Endothelial cell of umbilical vein (primary cell): ENCODE measurements at regions not wholly inside any gene's neighbourhood (a gene's known extent, or its start where the extent isn't known, plus 50 kb on each side); places are given as distances from the start of the nearest gene placed in this dataset.

ENCODE experiments used
- BruUV-seq: library from RNA; stranded (reverse); fragments of 400-500 nt; replicated peaks from 2 replicates; lab custom pipeline; 2021; lab: Mats Ljungman, UMichigan
- CTCF ChIA-PET: fragments of 300-600, 350-600 bp; sonication (Branson Sonifier 250); formaldehyde crosslinking; loops from one replicate; lab custom pipeline; 2021; ENCODE audit warnings: antibody characterized with exemption, inconsistent platforms; lab: Charles Lee
- POLR2A ChIA-PET: fragments of 300-600, 350-600 bp; sonication (Branson Sonifier 250); formaldehyde crosslinking; loops from one replicate; lab custom pipeline; 2021; ENCODE audit warnings: antibody characterized with exemption, inconsistent platforms; lab: Charles Lee
- DNase-seq: peaks from one replicate; pipeline ENCODE4 v3.0.0-alpha.2; 2011; ENCODE audit warnings: low read depth, low spot score
- FAIRE-seq: peaks from 2 replicates; lab custom pipeline; 2011; peaks lifted over from hg19 to GRCh38; lab: Jason Lieb, UNC
- H2AFZ ChIP-seq: 2 replicates; pipeline ENCODE4 v1.6.0; 2012; ENCODE audit warnings: low read depth, low read length, control low read depth, inconsistent platforms
- H3K27ac ChIP-seq: 2 replicates; pipeline ENCODE4 v1.5.1; 2011; ENCODE audit warnings: low read depth, mild to moderate bottlenecking, control low read depth, low read length, moderate library complexity; ENCODE audit not compliant: insufficient read depth
- H3K27me3 ChIP-seq, 2 experiments: 2 replicates each; pipeline versions ENCODE4 v1.6.0 to v1.6.1; 2011; ENCODE audit warnings: low read length in 2 of 2, mixed read lengths in 1 of 2; ENCODE audit not compliant: control insufficient read depth in 2 of 2, insufficient read depth in 2 of 2
- H3K36me3 ChIP-seq, 2 experiments: 2 replicates in 1 of 2; 3 replicates in 1 of 2; pipeline ENCODE4 v1.5.1; 2011; ENCODE audit warnings: low read length in 2 of 2, mild to moderate bottlenecking in 1 of 2, moderate library complexity in 1 of 2; ENCODE audit not compliant: control insufficient read depth in 2 of 2, insufficient read depth in 2 of 2; ENCODE audit errors: extremely low read depth in 1 of 2
- H3K4me1 ChIP-seq: 3 replicates; pipeline ENCODE4 v1.5.1; 2011; ENCODE audit warnings: mild to moderate bottlenecking, low read length; ENCODE audit not compliant: control insufficient read depth, insufficient read depth; ENCODE audit errors: extremely low read depth
- H3K4me2 ChIP-seq: 2 replicates; pipeline ENCODE4 v1.6.1; 2011; ENCODE audit warnings: low read length, control low read depth, mixed read lengths; ENCODE audit not compliant: insufficient read depth
- H3K4me3 ChIP-seq, 3 experiments: fragments of 200-600 bp in 1 of 3; sonication (generic), shearing (Covaris generic) in 1 of 3; replicated peaks in 1 of 3; 2 replicates each; pipeline ENCODE4 v1.5.1; 2011 to 2016; ENCODE audit warnings: control low read depth in 3 of 3, low read length in 3 of 3, mild to moderate bottlenecking in 2 of 3, inconsistent platforms in 1 of 3, low read depth in 1 of 3, moderate library complexity in 1 of 3; ENCODE audit not compliant: insufficient read depth in 1 of 3
- H3K79me2 ChIP-seq: 2 replicates; pipeline ENCODE4 v1.6.0; 2012; ENCODE audit warnings: low read length, inconsistent platforms; ENCODE audit not compliant: control insufficient read depth, insufficient read depth
- H3K9ac ChIP-seq: replicated peaks from 2 replicates; pipeline ENCODE3; 2011; ENCODE audit warnings: low read length, control low read depth; ENCODE audit not compliant: insufficient read depth; ENCODE audit errors: extremely low read depth
- H3K9me1 ChIP-seq: replicated peaks from 3 replicates; pipeline ENCODE4 v1.6.0; 2011; ENCODE audit warnings: mild to moderate bottlenecking, low read length; ENCODE audit not compliant: control insufficient read depth, insufficient read depth; ENCODE audit errors: extremely low read depth
- H3K9me3 ChIP-seq: replicated peaks from 2 replicates; pipeline ENCODE4 v1.5.1; 2012; ENCODE audit warnings: low read length, inconsistent platforms; ENCODE audit not compliant: control insufficient read depth, insufficient read depth
- H4K20me1 ChIP-seq: replicated peaks from 2 replicates; pipeline ENCODE3; 2011; ENCODE audit warnings: mild to moderate bottlenecking, low read length; ENCODE audit not compliant: control insufficient read depth, insufficient read depth; ENCODE audit errors: extremely low read depth
- EZH2 ChIP-seq: IDR thresholded peaks from 2 replicates; pipeline ENCODE4 v1.6.1; 2012; ENCODE audit warnings: borderline replicate concordance, low read depth, mild to moderate bottlenecking, moderate library complexity, low read length, inconsistent platforms; ENCODE audit not compliant: severe bottlenecking
- FOS ChIP-seq: IDR thresholded peaks from 2 replicates; pipeline ENCODE4 v1.6.1; 2011; ENCODE audit warnings: mild to moderate bottlenecking, low read length, moderate library complexity, borderline replicate concordance; ENCODE audit not compliant: insufficient read depth
- GATA2 ChIP-seq: IDR thresholded peaks from 2 replicates; pipeline ENCODE4 v1.7.0; 2011; ENCODE audit warnings: low read depth, mild to moderate bottlenecking, moderate library complexity, mixed read lengths, low read length; ENCODE audit not compliant: insufficient read length, insufficient read depth
- JUN ChIP-seq: IDR thresholded peaks from 2 replicates; pipeline ENCODE4 v1.6.1; 2011; ENCODE audit warnings: borderline replicate concordance, low read depth; ENCODE audit not compliant: insufficient read length, insufficient read depth
- MAX ChIP-seq: IDR thresholded peaks from 2 replicates; pipeline ENCODE4 v1.6.1; 2011; ENCODE audit not compliant: insufficient read depth, insufficient read length
- MYC ChIP-seq: IDR thresholded peaks from one replicate; pipeline ENCODE4 v1.6.1; 2011; ENCODE audit warnings: mild to moderate bottlenecking, low read depth, low read length
- POLR2A ChIP-seq: IDR thresholded peaks from 2 replicates; pipeline ENCODE4 v1.6.1; 2012; ENCODE audit warnings: low read depth, mild to moderate bottlenecking, control low read depth, low read length
- POLR2AphosphoS5 ChIP-seq: IDR thresholded peaks from 2 replicates; pipeline ENCODE4 v1.6.1; 2012; ENCODE audit warnings: low read depth, mild to moderate bottlenecking, control low read depth, low read length, moderate library complexity; ENCODE audit not compliant: insufficient read depth
- dilution Hi-C: fragments of 300-500 bp; cut with MboI; formaldehyde crosslinking; loops from one replicate; pipeline ENCODE4 v1.15.0; 2019; ENCODE audit warnings: low sequenced_read_pairs; ENCODE audit not compliant: extremely low pct_ligation_motif_present
- intact Hi-C: fragments of 100-400 bp; cut with micrococcal nuclease; formaldehyde crosslinking; loops from one replicate; pipeline ENCODE4 v1.10.0; 2022
- TF ChIP-seq, protein P1 (sequence below), 2 donors: IDR thresholded peaks; 1 replicate in 1 of 2; 2 replicates in 1 of 2; pipeline ENCODE4 v1.5.1; 2011; ENCODE audit warnings: low read length in 2 of 2, mild to moderate bottlenecking in 2 of 2, moderate library complexity in 2 of 2, control low read depth in 1 of 2, inconsistent platforms in 1 of 2, low read depth in 1 of 2; ENCODE audit not compliant: insufficient read depth in 1 of 2; ENCODE audit errors: extremely low read depth in 1 of 2

DNA sequence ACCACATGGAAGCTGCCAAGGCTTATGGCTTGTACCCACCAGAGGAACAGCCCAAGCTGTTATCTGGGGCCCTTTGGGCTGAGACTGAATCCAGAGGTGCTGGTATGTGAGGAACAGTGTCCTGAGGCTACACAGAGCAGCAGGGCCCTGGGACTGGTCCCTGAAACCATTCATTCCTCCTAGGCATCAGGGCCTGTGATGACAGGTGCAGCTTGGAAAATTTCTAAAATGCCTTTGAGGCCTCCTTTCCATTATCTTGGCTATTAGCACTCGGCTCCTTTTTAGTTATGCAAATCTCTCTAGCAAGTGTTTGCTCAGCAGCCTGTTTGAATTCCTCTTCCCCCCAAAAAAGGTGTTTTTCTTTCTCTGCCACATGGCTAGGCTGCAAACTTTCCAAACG, 1151.7 kb upstream of the LRRN3 start:
- H2AFZ ChIP-seq, result no peak overlapping the region
- H4K20me1 ChIP-seq, result no peaks in the 10 kb centered on the region
- H3K36me3 ChIP-seq, result no peaks in the 10 kb centered on the region
- H3K27me3 ChIP-seq, result no peaks in the 10 kb centered on the region
- no peaks in the 10 kb centered on the region for H3K9me1 ChIP-seq
- H3K4me1 ChIP-seq, result no peaks in the 10 kb centered on the region
- H3K4me3 ChIP-seq, result no peak overlapping the region
- no peak for FAIRE-seq
- no peak overlapping the region for H3K4me2 ChIP-seq
- intact Hi-C loops, result no loop called here
- DNase-seq, result no peak
- POLR2A ChIA-PET, result no interaction called here
- TF ChIP-seq GATA2 (no peak), MAX (no peak), POLR2AphosphoS5 (no peak)
- TF ChIP-seq, protein P1, sequence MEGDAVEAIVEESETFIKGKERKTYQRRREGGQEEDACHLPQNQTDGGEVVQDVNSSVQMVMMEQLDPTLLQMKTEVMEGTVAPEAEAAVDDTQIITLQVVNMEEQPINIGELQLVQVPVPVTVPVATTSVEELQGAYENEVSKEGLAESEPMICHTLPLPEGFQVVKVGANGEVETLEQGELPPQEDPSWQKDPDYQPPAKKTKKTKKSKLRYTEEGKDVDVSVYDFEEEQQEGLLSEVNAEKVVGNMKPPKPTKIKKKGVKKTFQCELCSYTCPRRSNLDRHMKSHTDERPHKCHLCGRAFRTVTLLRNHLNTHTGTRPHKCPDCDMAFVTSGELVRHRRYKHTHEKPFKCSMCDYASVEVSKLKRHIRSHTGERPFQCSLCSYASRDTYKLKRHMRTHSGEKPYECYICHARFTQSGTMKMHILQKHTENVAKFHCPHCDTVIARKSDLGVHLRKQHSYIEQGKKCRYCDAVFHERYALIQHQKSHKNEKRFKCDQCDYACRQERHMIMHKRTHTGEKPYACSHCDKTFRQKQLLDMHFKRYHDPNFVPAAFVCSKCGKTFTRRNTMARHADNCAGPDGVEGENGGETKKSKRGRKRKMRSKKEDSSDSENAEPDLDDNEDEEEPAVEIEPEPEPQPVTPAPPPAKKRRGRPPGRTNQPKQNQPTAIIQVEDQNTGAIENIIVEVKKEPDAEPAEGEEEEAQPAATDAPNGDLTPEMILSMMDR (IDR thresholded peaks at IDR 0.05; ENCODE audit: extremely low read depth in 1 of 2, insufficient read depth in 1 of 2, low read depth in 1 of 2, low read length in 2 of 2), result no peak
- no peak overlapping the region for H3K9ac ChIP-seq
- BruUV-seq, result no TSS peak
- dilution Hi-C loops, result no loop called here
- no peaks in the 10 kb centered on the region for H3K9me3 ChIP-seq
- H3K27ac ChIP-seq, result no peak overlapping the region
- H3K79me2 ChIP-seq, result no peaks in the 10 kb centered on the region
- CTCF ChIA-PET, result no interaction called here

DNA sequence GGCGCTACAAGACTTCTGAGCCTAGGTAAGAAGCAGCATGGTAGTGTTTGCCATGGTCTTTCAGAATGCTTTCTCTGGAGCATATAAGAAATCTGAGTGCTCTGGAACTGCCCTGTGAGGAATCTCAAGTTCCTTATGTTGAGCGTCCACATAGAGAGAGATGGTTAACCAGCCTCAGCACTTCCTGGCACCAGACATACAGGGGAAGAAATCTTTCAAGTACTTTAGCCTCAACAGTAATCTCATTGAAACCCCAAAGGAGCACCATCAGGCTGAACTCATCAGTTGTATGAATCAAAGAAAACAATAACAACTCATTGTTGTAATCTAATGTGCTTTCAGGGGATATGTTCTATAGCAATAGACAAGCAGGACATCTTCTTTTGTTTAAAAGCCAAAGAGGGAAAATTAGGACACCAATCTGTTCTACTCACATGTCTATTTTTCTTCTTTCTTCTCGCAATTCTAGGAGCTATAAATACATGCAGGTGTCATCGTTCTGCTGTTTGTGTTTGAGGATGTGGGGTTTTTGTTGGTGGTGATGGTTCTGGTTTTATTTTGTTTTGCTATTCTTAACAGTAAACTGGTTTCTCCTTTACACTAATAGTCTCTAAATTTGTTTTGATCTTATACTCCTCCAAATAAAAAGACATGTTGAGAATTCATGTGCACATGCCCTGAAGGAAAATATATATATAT, 1145.0 kb upstream of the LRRN3 start:
- POLR2A ChIA-PET, result no interaction called here
- no TSS peak for BruUV-seq
- H3K4me3 ChIP-seq, result no peak overlapping the region
- H3K4me1 ChIP-seq, result no peaks in the 10 kb centered on the region
- no peaks in the 10 kb centered on the region for H3K9me1 ChIP-seq
- DNase-seq (no peak), FAIRE-seq (no peak)
- CTCF ChIA-PET, result no interaction called here
- dilution Hi-C loops, result no loop called here
- TF ChIP-seq MAX, result no peak
- TF ChIP-seq EZH2, result no peak
- no peak for TF ChIP-seq FOS
- TF ChIP-seq JUN, result no peak
- TF ChIP-seq, protein P1 (IDR thresholded peaks at IDR 0.05; ENCODE audit: extremely low read depth in 1 of 2, insufficient read depth in 1 of 2, low read depth in 1 of 2, low read length in 2 of 2), result no peak
- TF ChIP-seq GATA2, result no peak
- no peak for TF ChIP-seq POLR2A
- TF ChIP-seq MYC, result no peak
- TF ChIP-seq POLR2AphosphoS5, result no peak
- no peak overlapping the region for H2AFZ ChIP-seq
- no peak overlapping the region for H3K9ac ChIP-seq
- H3K4me2 ChIP-seq, result no peak overlapping the region
- intact Hi-C loops, result no loop called here
- H3K79me2 ChIP-seq, result no peaks in the 10 kb centered on the region
- no peak overlapping the region for H3K27ac ChIP-seq
- no peaks in the 10 kb centered on the region for H3K9me3 ChIP-seq
- H3K36me3 ChIP-seq, result no peaks in the 10 kb centered on the region
- no peaks in the 10 kb centered on the region for H4K20me1 ChIP-seq
- H3K27me3 ChIP-seq, result no peaks in the 10 kb centered on the region
